ENCODE measurements at regions not wholly inside any gene's neighbourhood (a gene's known extent, or its start where the extent isn't known, plus 50 kb on each side); places are given as distances from the start of the nearest gene placed in this dataset.

DNA sequence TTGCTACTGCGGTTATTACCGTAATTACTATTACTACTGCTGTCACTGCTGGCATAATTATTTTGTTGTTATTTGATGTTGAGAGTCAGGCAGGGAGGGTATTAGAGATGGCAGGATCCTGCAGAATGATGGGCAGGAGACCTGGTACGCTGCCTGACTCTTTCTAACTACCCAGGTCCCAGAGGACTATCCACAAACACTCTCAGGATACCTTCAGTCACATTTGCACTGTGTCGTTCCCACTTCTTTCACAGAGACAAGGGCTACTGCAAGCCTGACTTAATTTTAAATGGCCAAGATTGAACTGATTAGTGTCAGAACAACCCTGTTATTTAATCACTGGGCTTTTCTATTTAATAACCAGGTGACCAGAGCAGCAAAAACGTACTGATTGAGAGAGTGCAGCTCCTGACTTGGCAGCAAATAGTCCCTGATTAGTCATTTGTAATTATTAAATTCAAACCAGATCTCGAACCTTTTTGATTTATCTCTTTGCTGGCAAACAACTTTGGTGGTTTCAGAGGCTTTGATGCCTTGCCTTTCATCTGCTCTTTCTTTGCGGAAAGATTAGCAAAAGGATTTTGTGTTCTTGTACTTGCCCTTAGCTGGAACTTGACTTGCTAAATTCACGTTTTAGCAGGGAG is 88.8 kb upstream of the ARHGEF3 start:
- DNase-seq (ENCODE audit: low spot score), result no peak
- CTCF ChIA-PET, result interaction anchor here (1.2 kb wide), 1 partner anchor 97 kb away, joined by 6 read pairs; no protein-coding TSS in a partner anchor
- Mint-ChIP-seq H3K4me3 (no peak overlapping the region), H3K27ac (no peak overlapping the region), H3K27me3 (ENCODE audit: low read depth) (no peaks in the 10 kb centered on the region), H3K9me3 (no peaks in the 10 kb centered on the region), H3K36me3 (no peaks in the 10 kb centered on the region), H3K4me1 (peaks cover under 1% of the 10 kb centered on the region; the same call in 1 of the 2 replicates)
- POLR2A ChIA-PET, result no interaction called here
- TF ChIP-seq, protein P1, sequence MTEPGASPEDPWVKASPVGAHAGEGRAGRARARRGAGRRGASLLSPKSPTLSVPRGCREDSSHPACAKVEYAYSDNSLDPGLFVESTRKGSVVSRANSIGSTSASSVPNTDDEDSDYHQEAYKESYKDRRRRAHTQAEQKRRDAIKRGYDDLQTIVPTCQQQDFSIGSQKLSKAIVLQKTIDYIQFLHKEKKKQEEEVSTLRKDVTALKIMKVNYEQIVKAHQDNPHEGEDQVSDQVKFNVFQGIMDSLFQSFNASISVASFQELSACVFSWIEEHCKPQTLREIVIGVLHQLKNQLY (CRISPR knock-in tag; IDR thresholded peaks at IDR 0.05), result no peak
- TF ChIP-seq CREB1 (CRISPR knock-in tag; IDR thresholded peaks at IDR 0.05) (no peak), AR (CRISPR knock-in tag; IDR thresholded peaks at IDR 0.05) (no peak)
- no peak for ATAC-seq

DNA sequence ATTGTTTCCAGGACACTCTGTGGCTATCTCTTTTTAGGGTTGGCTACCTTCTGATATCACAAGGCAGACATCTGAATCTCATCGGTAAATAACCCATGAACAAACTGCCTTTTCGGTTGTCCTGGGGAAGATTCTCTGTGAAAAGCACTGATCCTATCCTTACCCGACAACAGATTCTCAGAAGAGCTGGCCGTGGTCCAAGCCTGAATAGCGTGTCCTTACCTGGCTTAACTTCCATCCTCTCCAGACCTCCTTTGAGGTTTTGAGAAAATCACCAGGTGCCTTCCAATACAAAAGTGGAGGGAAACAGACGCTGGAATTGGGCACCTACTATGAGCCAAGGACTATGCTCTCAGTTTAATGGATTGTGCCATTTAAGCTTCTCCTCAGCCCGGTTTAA is 87.4 kb upstream of the ARHGEF3 start:
- POLR2A ChIA-PET, result no interaction called here
- CTCF ChIA-PET, result interaction anchor here (0.7 kb wide), 1 partner anchor 100 kb away, joined by 3 read pairs; no protein-coding TSS in a partner anchor
- TF ChIP-seq, protein P2, sequence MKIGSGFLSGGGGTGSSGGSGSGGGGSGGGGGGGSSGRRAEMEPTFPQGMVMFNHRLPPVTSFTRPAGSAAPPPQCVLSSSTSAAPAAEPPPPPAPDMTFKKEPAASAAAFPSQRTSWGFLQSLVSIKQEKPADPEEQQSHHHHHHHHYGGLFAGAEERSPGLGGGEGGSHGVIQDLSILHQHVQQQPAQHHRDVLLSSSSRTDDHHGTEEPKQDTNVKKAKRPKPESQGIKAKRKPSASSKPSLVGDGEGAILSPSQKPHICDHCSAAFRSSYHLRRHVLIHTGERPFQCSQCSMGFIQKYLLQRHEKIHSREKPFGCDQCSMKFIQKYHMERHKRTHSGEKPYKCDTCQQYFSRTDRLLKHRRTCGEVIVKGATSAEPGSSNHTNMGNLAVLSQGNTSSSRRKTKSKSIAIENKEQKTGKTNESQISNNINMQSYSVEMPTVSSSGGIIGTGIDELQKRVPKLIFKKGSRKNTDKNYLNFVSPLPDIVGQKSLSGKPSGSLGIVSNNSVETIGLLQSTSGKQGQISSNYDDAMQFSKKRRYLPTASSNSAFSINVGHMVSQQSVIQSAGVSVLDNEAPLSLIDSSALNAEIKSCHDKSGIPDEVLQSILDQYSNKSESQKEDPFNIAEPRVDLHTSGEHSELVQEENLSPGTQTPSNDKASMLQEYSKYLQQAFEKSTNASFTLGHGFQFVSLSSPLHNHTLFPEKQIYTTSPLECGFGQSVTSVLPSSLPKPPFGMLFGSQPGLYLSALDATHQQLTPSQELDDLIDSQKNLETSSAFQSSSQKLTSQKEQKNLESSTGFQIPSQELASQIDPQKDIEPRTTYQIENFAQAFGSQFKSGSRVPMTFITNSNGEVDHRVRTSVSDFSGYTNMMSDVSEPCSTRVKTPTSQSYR (CRISPR knock-in tag; IDR thresholded peaks at IDR 0.05), result no peak
- TF ChIP-seq JAZF1 (CRISPR knock-in tag; IDR thresholded peaks at IDR 0.05), result no peak
- TF ChIP-seq, protein P3, sequence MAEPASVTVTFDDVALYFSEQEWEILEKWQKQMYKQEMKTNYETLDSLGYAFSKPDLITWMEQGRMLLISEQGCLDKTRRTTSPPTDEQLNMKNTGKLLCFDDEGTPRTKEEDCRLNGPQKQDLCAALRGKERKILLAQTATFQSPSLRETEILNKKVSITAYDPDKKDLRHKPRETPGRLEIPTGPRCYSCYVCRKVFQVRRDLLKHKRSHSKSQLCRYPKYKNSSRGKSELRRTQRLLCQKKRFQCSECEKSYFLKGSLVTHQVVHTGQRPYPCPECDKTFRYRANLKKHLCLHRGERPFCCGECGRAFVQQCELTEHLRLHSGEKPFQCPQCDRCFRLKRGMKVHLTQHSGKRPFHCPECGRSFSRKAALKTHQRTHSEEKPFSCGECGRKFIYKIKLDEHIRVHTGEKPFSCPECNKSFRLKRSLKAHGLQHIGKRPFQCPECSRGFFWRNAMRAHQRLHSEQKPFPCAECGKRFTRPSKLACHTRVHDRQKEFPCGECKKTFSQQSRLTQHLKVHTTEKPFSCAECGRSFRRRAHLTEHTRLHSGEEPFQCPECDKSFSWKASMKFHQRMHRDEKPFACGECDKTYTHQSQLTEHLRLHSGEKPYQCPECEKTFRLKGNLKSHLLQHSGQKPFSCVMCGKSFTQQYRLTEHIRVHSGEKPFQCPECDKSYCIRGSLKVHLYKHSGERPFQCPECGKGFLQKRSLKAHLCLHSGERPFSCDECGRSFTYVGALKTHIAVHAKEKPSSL (CRISPR knock-in tag; conservative IDR thresholded peaks at IDR 0.05), result no peak
- no peak for TF ChIP-seq MAX (CRISPR knock-in tag; IDR thresholded peaks at IDR 0.05)
- TF ChIP-seq ATF3 (CRISPR knock-in tag; conservative IDR thresholded peaks at IDR 0.05), result no peak
- TF ChIP-seq, protein P4, sequence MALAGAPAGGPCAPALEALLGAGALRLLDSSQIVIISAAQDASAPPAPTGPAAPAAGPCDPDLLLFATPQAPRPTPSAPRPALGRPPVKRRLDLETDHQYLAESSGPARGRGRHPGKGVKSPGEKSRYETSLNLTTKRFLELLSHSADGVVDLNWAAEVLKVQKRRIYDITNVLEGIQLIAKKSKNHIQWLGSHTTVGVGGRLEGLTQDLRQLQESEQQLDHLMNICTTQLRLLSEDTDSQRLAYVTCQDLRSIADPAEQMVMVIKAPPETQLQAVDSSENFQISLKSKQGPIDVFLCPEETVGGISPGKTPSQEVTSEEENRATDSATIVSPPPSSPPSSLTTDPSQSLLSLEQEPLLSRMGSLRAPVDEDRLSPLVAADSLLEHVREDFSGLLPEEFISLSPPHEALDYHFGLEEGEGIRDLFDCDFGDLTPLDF (CRISPR knock-in tag; IDR thresholded peaks at IDR 0.05), result no peak
- no peak for TF ChIP-seq IRF1 (CRISPR knock-in tag; IDR thresholded peaks at IDR 0.05)
- no peak for TF ChIP-seq ZNF423 (CRISPR knock-in tag; IDR thresholded peaks at IDR 0.05)
- no peak for TF ChIP-seq USF1 (CRISPR knock-in tag; IDR thresholded peaks at IDR 0.05)
- TF ChIP-seq ARID4B (CRISPR knock-in tag; IDR thresholded peaks at IDR 0.05; ENCODE audit: borderline replicate concordance), result no peak

More for the DNA sequence above, 87.4 kb upstream of the ARHGEF3 start:
- H3K4me1 Mint-ChIP-seq, result no peaks in the 10 kb centered on the region
- H3K27ac Mint-ChIP-seq, result no peak overlapping the region
- H3K4me3 Mint-ChIP-seq, result no peak overlapping the region
- DNase-seq (ENCODE audit: low spot score) (no peak), ATAC-seq (no peak)
- no peaks in the 10 kb centered on the region for H3K27me3 Mint-ChIP-seq (ENCODE audit: low read depth)
- H3K9me3 Mint-ChIP-seq, result no peaks in the 10 kb centered on the region
- no peaks in the 10 kb centered on the region for H3K36me3 Mint-ChIP-seq
